Type B pancreatic cell (in vitro differentiated cells): ENCODE measurements at regions not wholly inside any gene's neighbourhood (a gene's known extent, or its start where the extent isn't known, plus 50 kb on each side); places are given as distances from the start of the nearest gene placed in this dataset.

Experiments
- DNase-seq: peaks from one replicate; pipeline ENCODE4 v3.0.0; 2021; ENCODE audit warnings: mixed read lengths; ENCODE audit not compliant: unreplicated experiment; ENCODE audit errors: extremely low spot score
- H3K27ac Mint-ChIP-seq: 2 replicates; pipeline ENCODE4 v1.8.0; 2021; ENCODE audit warnings: mild to moderate bottlenecking, mixed read lengths
- H3K27me3 Mint-ChIP-seq: 2 replicates; pipeline ENCODE4 v1.8.0; 2021; ENCODE audit warnings: mixed read lengths
- H3K36me3 Mint-ChIP-seq: 2 replicates; pipeline ENCODE4 v1.8.0; 2021; ENCODE audit warnings: mixed read lengths
- H3K4me1 Mint-ChIP-seq: one replicate; pipeline ENCODE4 v1.8.0; 2021; ENCODE audit warnings: mixed read lengths; ENCODE audit not compliant: unreplicated experiment
- H3K4me3 Mint-ChIP-seq: 2 replicates; pipeline ENCODE4 v1.8.0; 2021; ENCODE audit warnings: mild to moderate bottlenecking, mixed read lengths
- H3K9me3 Mint-ChIP-seq: 2 replicates; pipeline ENCODE4 v1.8.0; 2021; ENCODE audit warnings: mixed read lengths
- TF ChIP-seq, protein P1 (sequence below): fragments of 200-600 bp; sonication (generic); conservative IDR thresholded peaks from 2 replicates; pipeline ENCODE4 v1.5.0; 2021; ENCODE audit warnings: antibody characterized with exemption, mild to moderate bottlenecking

DNA sequence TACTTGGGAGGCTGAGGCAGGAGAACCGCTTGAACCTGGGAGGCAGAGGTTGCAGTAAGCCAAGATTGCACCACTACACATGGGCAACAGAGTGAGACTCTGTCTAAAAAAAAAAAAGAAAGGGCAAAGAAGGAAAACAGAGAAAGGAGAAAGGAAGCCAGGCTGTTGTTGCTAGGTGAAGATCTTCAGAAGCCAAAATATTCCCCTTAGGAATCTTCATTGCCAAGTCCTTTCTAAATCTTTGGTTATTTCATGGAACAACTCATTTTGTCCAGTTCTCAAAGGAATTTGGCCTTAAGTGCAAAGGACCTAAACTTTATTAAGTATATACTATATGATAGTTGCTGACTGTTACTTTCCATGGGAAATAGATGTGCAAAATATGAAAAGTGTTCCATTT, 59.2 kb upstream of the OSBPL11 start:
- peaks cover 9% of the 10 kb centered on the region for H3K4me1 Mint-ChIP-seq
- H3K27ac Mint-ChIP-seq, result no peak overlapping the region
- no peaks in the 10 kb centered on the region for H3K36me3 Mint-ChIP-seq
- H3K4me3 Mint-ChIP-seq, result no peak overlapping the region
- DNase-seq, result no peak
- no peaks in the 10 kb centered on the region for H3K9me3 Mint-ChIP-seq
- no peaks in the 10 kb centered on the region for H3K27me3 Mint-ChIP-seq
- TF ChIP-seq, protein P1, sequence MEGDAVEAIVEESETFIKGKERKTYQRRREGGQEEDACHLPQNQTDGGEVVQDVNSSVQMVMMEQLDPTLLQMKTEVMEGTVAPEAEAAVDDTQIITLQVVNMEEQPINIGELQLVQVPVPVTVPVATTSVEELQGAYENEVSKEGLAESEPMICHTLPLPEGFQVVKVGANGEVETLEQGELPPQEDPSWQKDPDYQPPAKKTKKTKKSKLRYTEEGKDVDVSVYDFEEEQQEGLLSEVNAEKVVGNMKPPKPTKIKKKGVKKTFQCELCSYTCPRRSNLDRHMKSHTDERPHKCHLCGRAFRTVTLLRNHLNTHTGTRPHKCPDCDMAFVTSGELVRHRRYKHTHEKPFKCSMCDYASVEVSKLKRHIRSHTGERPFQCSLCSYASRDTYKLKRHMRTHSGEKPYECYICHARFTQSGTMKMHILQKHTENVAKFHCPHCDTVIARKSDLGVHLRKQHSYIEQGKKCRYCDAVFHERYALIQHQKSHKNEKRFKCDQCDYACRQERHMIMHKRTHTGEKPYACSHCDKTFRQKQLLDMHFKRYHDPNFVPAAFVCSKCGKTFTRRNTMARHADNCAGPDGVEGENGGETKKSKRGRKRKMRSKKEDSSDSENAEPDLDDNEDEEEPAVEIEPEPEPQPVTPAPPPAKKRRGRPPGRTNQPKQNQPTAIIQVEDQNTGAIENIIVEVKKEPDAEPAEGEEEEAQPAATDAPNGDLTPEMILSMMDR, result no peak

DNA sequence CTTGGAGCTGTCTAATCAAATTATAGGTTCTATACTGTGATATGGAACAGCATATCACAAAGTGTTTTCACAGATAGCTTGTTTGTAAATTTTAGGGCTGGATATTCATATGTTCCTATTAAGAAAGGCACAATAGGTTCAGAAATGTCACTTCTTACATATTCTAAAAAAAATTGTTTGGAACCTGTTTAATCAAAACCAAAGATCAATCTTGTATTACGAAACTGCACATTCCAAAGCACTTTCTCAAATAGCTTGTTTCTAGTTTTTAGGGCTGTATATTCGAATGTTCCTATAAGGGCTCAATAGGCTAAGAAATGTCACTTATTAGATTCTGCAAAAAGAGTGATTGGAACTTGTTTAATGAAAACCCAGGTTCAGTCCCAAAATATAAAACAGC, 67.4 kb upstream of the OSBPL11 start:
- Mint-ChIP-seq H3K4me1 (no peaks in the 10 kb centered on the region), H3K4me3 (no peak overlapping the region), H3K27me3 (no peaks in the 10 kb centered on the region), H3K27ac (no peak overlapping the region), H3K36me3 (no peaks in the 10 kb centered on the region), H3K9me3 (no peaks in the 10 kb centered on the region)
- no peak for DNase-seq
- TF ChIP-seq, protein P1, result no peak

DNA sequence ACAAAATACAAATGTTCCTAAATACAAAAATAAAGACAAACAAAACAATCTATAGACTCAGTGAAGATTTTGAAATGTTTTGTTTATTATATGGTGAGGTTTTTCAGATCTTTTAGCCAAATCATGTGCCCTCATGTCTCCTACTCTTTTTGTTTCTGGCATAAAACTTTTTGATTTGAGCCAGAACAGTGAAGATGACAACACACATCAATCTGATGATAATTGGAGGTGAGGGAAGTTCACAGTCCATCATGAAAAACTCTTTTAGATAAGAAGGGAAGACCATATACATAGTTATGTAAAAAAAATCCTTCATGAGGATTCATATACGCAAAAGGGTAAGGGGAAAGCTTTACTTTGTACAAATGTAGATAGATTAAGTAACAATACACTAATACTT, 75.1 kb upstream of the OSBPL11 start:
- no peaks in the 10 kb centered on the region for H3K36me3 Mint-ChIP-seq
- no peak for DNase-seq
- TF ChIP-seq, protein P1, result no peak
- no peak overlapping the region for H3K27ac Mint-ChIP-seq
- no peaks in the 10 kb centered on the region for H3K4me1 Mint-ChIP-seq
- H3K9me3 Mint-ChIP-seq, result no peaks in the 10 kb centered on the region
- no peak overlapping the region for H3K4me3 Mint-ChIP-seq
- no peaks in the 10 kb centered on the region for H3K27me3 Mint-ChIP-seq

DNA sequence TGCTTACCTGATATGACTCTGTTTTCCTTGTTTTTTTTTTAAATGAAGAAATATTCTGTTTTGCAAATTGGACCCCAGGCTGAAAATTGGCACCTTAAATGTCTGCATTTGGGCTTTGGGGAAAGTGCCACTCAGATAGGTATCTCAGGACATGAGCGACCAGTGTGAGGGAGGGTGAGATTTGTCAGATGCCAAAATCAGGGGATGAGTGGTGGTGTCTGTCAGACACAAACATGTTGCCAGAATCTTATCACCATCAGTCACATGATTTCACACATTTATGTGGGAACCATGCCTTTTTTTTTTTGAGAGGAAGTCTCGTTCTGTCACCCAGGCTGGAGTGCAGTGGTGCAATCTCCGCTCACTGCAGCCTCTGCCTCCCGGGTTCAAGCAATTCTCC, 75.6 kb upstream of the OSBPL11 start:
- H3K4me1 Mint-ChIP-seq, result no peaks in the 10 kb centered on the region
- no peak overlapping the region for H3K27ac Mint-ChIP-seq
- no peaks in the 10 kb centered on the region for H3K27me3 Mint-ChIP-seq
- no peak for DNase-seq
- no peaks in the 10 kb centered on the region for H3K9me3 Mint-ChIP-seq
- TF ChIP-seq, protein P1, result no peak
- H3K4me3 Mint-ChIP-seq, result no peak overlapping the region
- no peaks in the 10 kb centered on the region for H3K36me3 Mint-ChIP-seq

DNA sequence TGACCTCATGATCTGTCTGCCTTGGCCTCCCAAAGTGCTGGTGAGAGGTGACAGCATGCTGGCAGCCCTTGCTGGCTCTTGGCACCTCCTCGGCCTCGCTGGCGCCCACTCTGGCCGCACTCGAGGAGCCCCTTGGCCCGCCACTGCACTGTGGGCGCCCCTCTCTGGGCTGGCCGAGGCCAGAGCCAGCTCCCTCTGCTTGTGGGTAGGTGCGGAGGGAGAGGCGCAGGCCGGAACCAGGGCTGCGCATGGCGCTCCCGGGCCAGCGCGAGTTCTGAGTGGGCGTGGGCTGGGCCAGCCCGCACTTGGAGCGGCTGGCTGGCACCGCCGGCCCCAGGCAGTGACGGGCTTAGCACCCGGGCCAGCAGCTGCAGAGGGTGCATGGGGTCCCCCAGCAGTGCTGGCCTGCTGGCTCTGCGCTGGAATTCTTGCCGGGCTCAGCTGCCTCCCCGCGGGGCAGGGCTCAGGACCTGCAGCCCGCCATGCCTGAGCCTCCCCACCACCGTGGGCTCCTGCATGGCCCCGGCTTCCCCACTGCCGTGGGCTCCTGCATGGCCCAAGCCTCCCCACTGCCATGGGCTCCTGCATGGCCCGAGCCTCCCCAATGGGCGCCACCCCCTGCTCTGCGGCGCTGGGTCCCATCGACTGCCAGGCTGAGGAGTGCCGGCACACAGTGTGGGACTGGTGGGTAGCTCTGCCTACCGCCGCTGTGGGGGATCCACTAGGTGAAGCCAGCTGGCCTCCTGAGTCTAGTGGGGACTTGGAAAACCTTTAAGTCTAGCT, 76.4 kb upstream of the OSBPL11 start:
- H3K4me1 Mint-ChIP-seq, result no peaks in the 10 kb centered on the region
- TF ChIP-seq, protein P1, result no peak
- no peak overlapping the region for H3K4me3 Mint-ChIP-seq
- no peaks in the 10 kb centered on the region for H3K36me3 Mint-ChIP-seq
- no peak overlapping the region for H3K27ac Mint-ChIP-seq
- no peaks in the 10 kb centered on the region for H3K9me3 Mint-ChIP-seq
- H3K27me3 Mint-ChIP-seq, result no peaks in the 10 kb centered on the region
- no peak for DNase-seq
